ENCODE measurements at regions not wholly inside any gene's neighbourhood (a gene's known extent, or its start where the extent isn't known, plus 50 kb on each side); places are given as distances from the start of the nearest gene placed in this dataset.

DNA sequence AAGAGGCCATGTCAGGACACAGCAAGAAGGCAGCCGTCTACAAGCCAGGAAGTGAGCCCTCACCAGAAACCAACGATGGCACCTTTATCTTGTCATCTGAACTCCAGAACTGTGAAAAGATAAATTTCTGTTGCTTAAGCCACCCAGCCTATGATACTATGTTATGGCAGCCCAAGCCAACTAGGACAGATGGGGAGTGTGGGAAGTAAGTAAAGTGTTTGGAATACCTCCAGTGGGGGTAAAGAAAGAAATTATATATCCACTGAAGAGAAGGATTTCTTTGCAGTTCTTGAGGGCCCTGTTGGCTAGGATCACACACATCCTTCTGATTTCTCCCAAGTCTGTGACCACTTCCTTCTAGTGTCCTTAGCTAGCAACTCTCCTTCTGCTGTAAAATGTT lies 384.4 kb downstream of the TNS3 start:
- no peak for DNase-seq (ENCODE audit: low spot score)
- Mint-ChIP-seq H3K4me3 (no peak overlapping the region), H3K27me3 (ENCODE audit: low read depth) (peaks cover 4% of the 10 kb centered on the region), H3K4me1 (no peaks in the 10 kb centered on the region), H3K27ac (no peak overlapping the region), H3K36me3 (no peaks in the 10 kb centered on the region), H3K9me3 (no peaks in the 10 kb centered on the region)
- ChIA-PET CTCF (no interaction called here), POLR2A (no interaction called here)
- TF ChIP-seq TCF7 (CRISPR knock-in tag; IDR thresholded peaks at IDR 0.05; ENCODE audit: low read depth), result no peak
- TF ChIP-seq GRHL2 (CRISPR knock-in tag; IDR thresholded peaks at IDR 0.05; ENCODE audit: insufficient replicate concordance, severe bottlenecking), result no peak
- TF ChIP-seq ATF1 (CRISPR knock-in tag; IDR thresholded peaks at IDR 0.05), result no peak
- no peak for TF ChIP-seq OVOL2 (CRISPR knock-in tag; IDR thresholded peaks at IDR 0.05; ENCODE audit: borderline replicate concordance)
- TF ChIP-seq, protein P1, sequence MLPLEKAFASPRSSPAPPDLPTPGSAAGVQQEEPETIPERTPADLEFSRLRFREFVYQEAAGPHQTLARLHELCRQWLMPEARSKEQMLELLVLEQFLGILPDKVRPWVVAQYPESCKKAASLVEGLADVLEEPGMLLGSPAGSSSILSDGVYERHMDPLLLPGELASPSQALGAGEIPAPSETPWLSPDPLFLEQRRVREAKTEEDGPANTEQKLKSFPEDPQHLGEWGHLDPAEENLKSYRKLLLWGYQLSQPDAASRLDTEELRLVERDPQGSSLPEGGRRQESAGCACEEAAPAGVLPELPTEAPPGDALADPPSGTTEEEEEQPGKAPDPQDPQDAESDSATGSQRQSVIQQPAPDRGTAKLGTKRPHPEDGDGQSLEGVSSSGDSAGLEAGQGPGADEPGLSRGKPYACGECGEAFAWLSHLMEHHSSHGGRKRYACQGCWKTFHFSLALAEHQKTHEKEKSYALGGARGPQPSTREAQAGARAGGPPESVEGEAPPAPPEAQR (CRISPR knock-in tag; IDR thresholded peaks at IDR 0.05), result no peak
- TF ChIP-seq, protein P2, sequence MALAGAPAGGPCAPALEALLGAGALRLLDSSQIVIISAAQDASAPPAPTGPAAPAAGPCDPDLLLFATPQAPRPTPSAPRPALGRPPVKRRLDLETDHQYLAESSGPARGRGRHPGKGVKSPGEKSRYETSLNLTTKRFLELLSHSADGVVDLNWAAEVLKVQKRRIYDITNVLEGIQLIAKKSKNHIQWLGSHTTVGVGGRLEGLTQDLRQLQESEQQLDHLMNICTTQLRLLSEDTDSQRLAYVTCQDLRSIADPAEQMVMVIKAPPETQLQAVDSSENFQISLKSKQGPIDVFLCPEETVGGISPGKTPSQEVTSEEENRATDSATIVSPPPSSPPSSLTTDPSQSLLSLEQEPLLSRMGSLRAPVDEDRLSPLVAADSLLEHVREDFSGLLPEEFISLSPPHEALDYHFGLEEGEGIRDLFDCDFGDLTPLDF (CRISPR knock-in tag; IDR thresholded peaks at IDR 0.05), result no peak
- TF ChIP-seq ZNF416 (CRISPR knock-in tag; IDR thresholded peaks at IDR 0.05), result no peak
- TF ChIP-seq ZNF317 (CRISPR knock-in tag; IDR thresholded peaks at IDR 0.05; ENCODE audit: borderline replicate concordance, low read depth), result no peak
- no peak for TF ChIP-seq HMGA2 (CRISPR knock-in tag; IDR thresholded peaks at IDR 0.05)
- no peak for TF ChIP-seq ELF4 (CRISPR knock-in tag; IDR thresholded peaks at IDR 0.05; ENCODE audit: low read depth)
- no peak for TF ChIP-seq ZNF121 (CRISPR knock-in tag; IDR thresholded peaks at IDR 0.05)
- TF ChIP-seq, protein P3, sequence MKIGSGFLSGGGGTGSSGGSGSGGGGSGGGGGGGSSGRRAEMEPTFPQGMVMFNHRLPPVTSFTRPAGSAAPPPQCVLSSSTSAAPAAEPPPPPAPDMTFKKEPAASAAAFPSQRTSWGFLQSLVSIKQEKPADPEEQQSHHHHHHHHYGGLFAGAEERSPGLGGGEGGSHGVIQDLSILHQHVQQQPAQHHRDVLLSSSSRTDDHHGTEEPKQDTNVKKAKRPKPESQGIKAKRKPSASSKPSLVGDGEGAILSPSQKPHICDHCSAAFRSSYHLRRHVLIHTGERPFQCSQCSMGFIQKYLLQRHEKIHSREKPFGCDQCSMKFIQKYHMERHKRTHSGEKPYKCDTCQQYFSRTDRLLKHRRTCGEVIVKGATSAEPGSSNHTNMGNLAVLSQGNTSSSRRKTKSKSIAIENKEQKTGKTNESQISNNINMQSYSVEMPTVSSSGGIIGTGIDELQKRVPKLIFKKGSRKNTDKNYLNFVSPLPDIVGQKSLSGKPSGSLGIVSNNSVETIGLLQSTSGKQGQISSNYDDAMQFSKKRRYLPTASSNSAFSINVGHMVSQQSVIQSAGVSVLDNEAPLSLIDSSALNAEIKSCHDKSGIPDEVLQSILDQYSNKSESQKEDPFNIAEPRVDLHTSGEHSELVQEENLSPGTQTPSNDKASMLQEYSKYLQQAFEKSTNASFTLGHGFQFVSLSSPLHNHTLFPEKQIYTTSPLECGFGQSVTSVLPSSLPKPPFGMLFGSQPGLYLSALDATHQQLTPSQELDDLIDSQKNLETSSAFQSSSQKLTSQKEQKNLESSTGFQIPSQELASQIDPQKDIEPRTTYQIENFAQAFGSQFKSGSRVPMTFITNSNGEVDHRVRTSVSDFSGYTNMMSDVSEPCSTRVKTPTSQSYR (CRISPR knock-in tag; IDR thresholded peaks at IDR 0.05), result no peak
- no peak for TF ChIP-seq ESRRA (CRISPR knock-in tag; IDR thresholded peaks at IDR 0.05; ENCODE audit: borderline replicate concordance)
- no peak for ATAC-seq

DNA sequence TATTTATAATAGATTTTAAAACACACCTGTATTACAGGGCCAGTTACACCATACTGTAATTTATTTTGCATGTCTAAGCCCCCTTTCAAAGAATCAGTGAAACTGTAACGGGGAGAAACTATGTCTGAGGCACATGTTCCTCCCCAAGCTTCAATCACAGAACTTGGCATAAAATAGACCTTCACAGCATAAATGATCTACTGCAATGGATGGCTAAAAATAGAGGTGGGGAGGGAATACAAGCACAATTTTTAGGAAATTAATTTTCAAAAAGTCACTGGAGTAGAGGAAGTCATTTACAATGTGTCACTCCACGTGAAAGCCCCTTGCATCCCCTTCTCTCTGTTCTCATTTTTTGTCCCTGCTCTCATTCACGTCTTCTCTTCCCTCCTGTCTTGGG lies 385.2 kb downstream of the TNS3 start:
- ChIA-PET CTCF (interaction anchor here (0.7 kb wide), 1 partner anchor 1274 kb away, joined by 3 read pairs; no protein-coding TSS in a partner anchor), POLR2A (no interaction called here)
- no peak overlapping the region for H3K4me3 Mint-ChIP-seq
- H3K27me3 Mint-ChIP-seq (ENCODE audit: low read depth), result peaks cover 4% of the 10 kb centered on the region
- H3K36me3 Mint-ChIP-seq, result no peaks in the 10 kb centered on the region
- no peak for DNase-seq (ENCODE audit: low spot score)
- no peaks in the 10 kb centered on the region for H3K9me3 Mint-ChIP-seq
- ATAC-seq, result no peak
- no peak overlapping the region for H3K27ac Mint-ChIP-seq
- no peaks in the 10 kb centered on the region for H3K4me1 Mint-ChIP-seq
- no peak for TF ChIP-seq GABPB1 (CRISPR knock-in tag; IDR thresholded peaks at IDR 0.05)
- TF ChIP-seq CREB1 (CRISPR knock-in tag; IDR thresholded peaks at IDR 0.05), result no peak
- TF ChIP-seq, protein P4, sequence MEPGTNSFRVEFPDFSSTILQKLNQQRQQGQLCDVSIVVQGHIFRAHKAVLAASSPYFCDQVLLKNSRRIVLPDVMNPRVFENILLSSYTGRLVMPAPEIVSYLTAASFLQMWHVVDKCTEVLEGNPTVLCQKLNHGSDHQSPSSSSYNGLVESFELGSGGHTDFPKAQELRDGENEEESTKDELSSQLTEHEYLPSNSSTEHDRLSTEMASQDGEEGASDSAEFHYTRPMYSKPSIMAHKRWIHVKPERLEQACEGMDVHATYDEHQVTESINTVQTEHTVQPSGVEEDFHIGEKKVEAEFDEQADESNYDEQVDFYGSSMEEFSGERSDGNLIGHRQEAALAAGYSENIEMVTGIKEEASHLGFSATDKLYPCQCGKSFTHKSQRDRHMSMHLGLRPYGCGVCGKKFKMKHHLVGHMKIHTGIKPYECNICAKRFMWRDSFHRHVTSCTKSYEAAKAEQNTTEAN (CRISPR knock-in tag; IDR thresholded peaks at IDR 0.05), result no peak
- TF ChIP-seq RORB (CRISPR knock-in tag; IDR thresholded peaks at IDR 0.05), result no peak
- no peak for TF ChIP-seq ZNF121 (CRISPR knock-in tag; IDR thresholded peaks at IDR 0.05)
- no peak for TF ChIP-seq ZNF138 (CRISPR knock-in tag; conservative IDR thresholded peaks at IDR 0.05)
- no peak for TF ChIP-seq CREM (CRISPR knock-in tag; IDR thresholded peaks at IDR 0.05)
- TF ChIP-seq, protein P5, sequence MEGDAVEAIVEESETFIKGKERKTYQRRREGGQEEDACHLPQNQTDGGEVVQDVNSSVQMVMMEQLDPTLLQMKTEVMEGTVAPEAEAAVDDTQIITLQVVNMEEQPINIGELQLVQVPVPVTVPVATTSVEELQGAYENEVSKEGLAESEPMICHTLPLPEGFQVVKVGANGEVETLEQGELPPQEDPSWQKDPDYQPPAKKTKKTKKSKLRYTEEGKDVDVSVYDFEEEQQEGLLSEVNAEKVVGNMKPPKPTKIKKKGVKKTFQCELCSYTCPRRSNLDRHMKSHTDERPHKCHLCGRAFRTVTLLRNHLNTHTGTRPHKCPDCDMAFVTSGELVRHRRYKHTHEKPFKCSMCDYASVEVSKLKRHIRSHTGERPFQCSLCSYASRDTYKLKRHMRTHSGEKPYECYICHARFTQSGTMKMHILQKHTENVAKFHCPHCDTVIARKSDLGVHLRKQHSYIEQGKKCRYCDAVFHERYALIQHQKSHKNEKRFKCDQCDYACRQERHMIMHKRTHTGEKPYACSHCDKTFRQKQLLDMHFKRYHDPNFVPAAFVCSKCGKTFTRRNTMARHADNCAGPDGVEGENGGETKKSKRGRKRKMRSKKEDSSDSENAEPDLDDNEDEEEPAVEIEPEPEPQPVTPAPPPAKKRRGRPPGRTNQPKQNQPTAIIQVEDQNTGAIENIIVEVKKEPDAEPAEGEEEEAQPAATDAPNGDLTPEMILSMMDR (IDR thresholded peaks at IDR 0.05), result no peak
- TF ChIP-seq JUN (CRISPR knock-in tag; IDR thresholded peaks at IDR 0.05), result no peak
- TF ChIP-seq NR2C2 (CRISPR knock-in tag; IDR thresholded peaks at IDR 0.05), result no peak
- no peak for TF ChIP-seq GRHL2 (CRISPR knock-in tag; IDR thresholded peaks at IDR 0.05; ENCODE audit: insufficient replicate concordance, severe bottlenecking)
- TF ChIP-seq, protein P6, sequence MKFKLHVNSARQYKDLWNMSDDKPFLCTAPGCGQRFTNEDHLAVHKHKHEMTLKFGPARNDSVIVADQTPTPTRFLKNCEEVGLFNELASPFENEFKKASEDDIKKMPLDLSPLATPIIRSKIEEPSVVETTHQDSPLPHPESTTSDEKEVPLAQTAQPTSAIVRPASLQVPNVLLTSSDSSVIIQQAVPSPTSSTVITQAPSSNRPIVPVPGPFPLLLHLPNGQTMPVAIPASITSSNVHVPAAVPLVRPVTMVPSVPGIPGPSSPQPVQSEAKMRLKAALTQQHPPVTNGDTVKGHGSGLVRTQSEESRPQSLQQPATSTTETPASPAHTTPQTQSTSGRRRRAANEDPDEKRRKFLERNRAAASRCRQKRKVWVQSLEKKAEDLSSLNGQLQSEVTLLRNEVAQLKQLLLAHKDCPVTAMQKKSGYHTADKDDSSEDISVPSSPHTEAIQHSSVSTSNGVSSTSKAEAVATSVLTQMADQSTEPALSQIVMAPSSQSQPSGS (CRISPR knock-in tag; IDR thresholded peaks at IDR 0.05; ENCODE audit: borderline replicate concordance, low read depth), result no peak
- TF ChIP-seq, protein P7, sequence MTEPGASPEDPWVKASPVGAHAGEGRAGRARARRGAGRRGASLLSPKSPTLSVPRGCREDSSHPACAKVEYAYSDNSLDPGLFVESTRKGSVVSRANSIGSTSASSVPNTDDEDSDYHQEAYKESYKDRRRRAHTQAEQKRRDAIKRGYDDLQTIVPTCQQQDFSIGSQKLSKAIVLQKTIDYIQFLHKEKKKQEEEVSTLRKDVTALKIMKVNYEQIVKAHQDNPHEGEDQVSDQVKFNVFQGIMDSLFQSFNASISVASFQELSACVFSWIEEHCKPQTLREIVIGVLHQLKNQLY (CRISPR knock-in tag; IDR thresholded peaks at IDR 0.05), result no peak
- TF ChIP-seq NR1H2 (CRISPR knock-in tag; IDR thresholded peaks at IDR 0.05), result no peak
